ENCODE measurements at regions not wholly inside any gene's neighbourhood (a gene's known extent, or its start where the extent isn't known, plus 50 kb on each side); places are given as distances from the start of the nearest gene placed in this dataset.

DNA sequence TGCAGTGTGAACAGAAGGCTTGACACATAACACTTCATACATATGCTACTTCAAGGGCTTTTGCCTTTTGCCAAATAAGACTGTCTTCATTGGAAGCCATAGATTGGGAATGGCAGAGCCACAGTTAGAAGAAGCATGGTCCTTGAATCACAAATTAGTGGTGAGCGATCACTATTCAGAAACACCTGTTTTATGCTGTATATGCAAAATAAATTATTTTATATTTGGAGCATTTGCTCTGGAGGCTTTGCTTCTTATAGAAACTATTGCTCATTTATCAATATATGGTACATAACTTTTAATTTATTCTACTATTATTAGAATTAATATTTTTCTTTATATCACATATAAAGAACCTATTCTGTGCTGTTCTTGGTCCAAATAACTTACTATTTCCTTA, 270.4 kb upstream of the SPRY2 start:
- H3K4me3 Mint-ChIP-seq (ENCODE audit: unreplicated experiment) = no peak overlapping the region
- no peak for DNase-seq (ENCODE audit: unreplicated experiment)
- intact Hi-C loops (cut with micrococcal nuclease) = no loop called here
- H3K4me1 Mint-ChIP-seq (ENCODE audit: insufficient read depth, unreplicated experiment) = no peaks in the 10 kb centered on the region
- ChIA-PET CTCF (interaction anchor here (0.6 kb wide), 1 partner anchor 246 kb away, joined by 4 read pairs; no protein-coding TSS in a partner anchor), POLR2A (no interaction called here)
- no TSS peak for BruUV-seq (replicated peaks)
- H3K27me3 Mint-ChIP-seq (ENCODE audit: insufficient read depth, unreplicated experiment) = no peaks in the 10 kb centered on the region
- no peaks in the 10 kb centered on the region for H3K9me3 Mint-ChIP-seq (ENCODE audit: unreplicated experiment)
- H3K36me3 Mint-ChIP-seq (ENCODE audit: insufficient read depth, unreplicated experiment) = no peaks in the 10 kb centered on the region
- no peak overlapping the region for H3K27ac Mint-ChIP-seq (ENCODE audit: low read depth, unreplicated experiment)
- no peak for TF ChIP-seq CTCF (IDR thresholded peaks at IDR 0.05; ENCODE audit: unreplicated experiment)

DNA sequence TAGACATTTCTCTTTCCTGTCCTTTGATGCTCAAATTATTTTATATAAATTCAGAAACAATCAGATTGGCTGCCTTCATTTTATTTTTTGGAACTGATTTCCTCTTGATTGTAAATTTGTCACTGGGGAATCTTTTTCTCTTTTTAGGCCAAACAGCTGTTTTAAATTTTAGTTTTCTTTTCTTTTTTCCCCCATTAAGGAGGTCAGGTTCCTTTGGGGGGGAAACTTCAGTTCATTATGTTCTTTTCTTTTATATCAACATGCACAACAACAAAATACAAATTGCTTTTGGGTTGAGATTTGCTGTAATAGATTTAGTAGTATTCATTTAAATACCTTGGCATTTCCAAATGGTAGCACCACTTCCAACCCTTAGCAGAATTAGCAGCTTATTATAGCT, 264.8 kb upstream of the SPRY2 start:
- Mint-ChIP-seq H3K9me3 (ENCODE audit: unreplicated experiment) (no peaks in the 10 kb centered on the region), H3K36me3 (ENCODE audit: insufficient read depth, unreplicated experiment) (no peaks in the 10 kb centered on the region), H3K4me1 (ENCODE audit: insufficient read depth, unreplicated experiment) (peaks cover 7% of the 10 kb centered on the region), H3K27ac (ENCODE audit: low read depth, unreplicated experiment) (no peak overlapping the region), H3K4me3 (ENCODE audit: unreplicated experiment) (no peak overlapping the region), H3K27me3 (ENCODE audit: insufficient read depth, unreplicated experiment) (no peaks in the 10 kb centered on the region)
- ChIA-PET POLR2A (no interaction called here), CTCF (interaction anchor here (1.8 kb wide), 1 partner anchor 263 kb away, joined by 6 read pairs; no protein-coding TSS in a partner anchor)
- BruUV-seq (replicated peaks) = no TSS peak
- intact Hi-C loops (cut with micrococcal nuclease) = no loop called here
- no peak for TF ChIP-seq CTCF (IDR thresholded peaks at IDR 0.05; ENCODE audit: unreplicated experiment)
- DNase-seq (ENCODE audit: unreplicated experiment) = no peak

- Mint-ChIP-seq H3K36me3 (ENCODE audit: insufficient read depth, unreplicated experiment) (no peaks in the 10 kb centered on the region), H3K9me3 (ENCODE audit: unreplicated experiment) (no peaks in the 10 kb centered on the region), H3K4me1 (ENCODE audit: insufficient read depth, unreplicated experiment) (peaks cover 7% of the 10 kb centered on the region), H3K4me3 (ENCODE audit: unreplicated experiment) (no peak overlapping the region), H3K27me3 (ENCODE audit: insufficient read depth, unreplicated experiment) (no peaks in the 10 kb centered on the region), H3K27ac (ENCODE audit: low read depth, unreplicated experiment) (no peak overlapping the region)
- no peak for TF ChIP-seq CTCF (IDR thresholded peaks at IDR 0.05; ENCODE audit: unreplicated experiment)
- CTCF ChIA-PET = no interaction called here
- POLR2A ChIA-PET = interaction anchor here (0.8 kb wide), 1 partner anchor 15 kb away, joined by 3 read pairs; no protein-coding TSS in a partner anchor
- no TSS peak for BruUV-seq (replicated peaks)
- DNase-seq (ENCODE audit: unreplicated experiment) = no peak
- intact Hi-C loops (cut with micrococcal nuclease) = no loop called here
Observed at GRCh38 chr13:80605011-80605410, 264.1 kb upstream of the SPRY2 start.

DNA sequence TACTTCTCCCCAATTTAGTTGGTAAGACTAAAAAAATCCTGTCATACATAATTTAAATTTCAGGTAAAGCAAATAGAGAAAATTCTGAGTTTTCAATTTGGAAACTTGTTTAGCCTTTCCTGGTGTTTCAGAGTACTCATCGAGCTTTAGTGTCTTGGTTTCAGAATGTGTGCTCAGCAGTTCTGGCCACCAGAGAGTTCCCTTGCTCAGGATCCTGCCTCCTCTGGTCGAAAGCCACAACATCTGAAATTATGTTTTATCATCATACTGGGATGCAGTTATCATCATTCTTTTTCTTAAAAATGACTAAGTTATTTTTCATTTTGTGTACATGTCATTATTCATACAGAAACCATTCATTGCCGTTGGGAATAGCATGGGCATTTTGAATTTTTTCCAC, 263.2 kb upstream of the SPRY2 start:
- no peaks in the 10 kb centered on the region for H3K9me3 Mint-ChIP-seq (ENCODE audit: unreplicated experiment)
- H3K27ac Mint-ChIP-seq (ENCODE audit: low read depth, unreplicated experiment) = no peak overlapping the region
- BruUV-seq (replicated peaks) = no TSS peak
- ChIA-PET CTCF (no interaction called here), POLR2A (interaction anchor here (0.8 kb wide), 1 partner anchor 16 kb away, joined by 3 read pairs; no protein-coding TSS in a partner anchor)
- no peaks in the 10 kb centered on the region for H3K36me3 Mint-ChIP-seq (ENCODE audit: insufficient read depth, unreplicated experiment)
- no peaks in the 10 kb centered on the region for H3K27me3 Mint-ChIP-seq (ENCODE audit: insufficient read depth, unreplicated experiment)
- no peak for DNase-seq (ENCODE audit: unreplicated experiment)
- TF ChIP-seq CTCF (IDR thresholded peaks at IDR 0.05; ENCODE audit: unreplicated experiment) = no peak
- intact Hi-C loops (cut with micrococcal nuclease) = no loop called here
- peaks cover 7% of the 10 kb centered on the region for H3K4me1 Mint-ChIP-seq (ENCODE audit: insufficient read depth, unreplicated experiment)
- H3K4me3 Mint-ChIP-seq (ENCODE audit: unreplicated experiment) = no peak overlapping the region
